ENCODE measurements at regions not wholly inside any gene's neighbourhood (a gene's known extent, or its start where the extent isn't known, plus 50 kb on each side); places are given as distances from the start of the nearest gene placed in this dataset.

GRCh38 chr7:25788961-25789620, 362.9 kb upstream of the NFE2L3 start:
- no peak for TF ChIP-seq EZH2phosphoT487 (IDR thresholded peaks at IDR 0.05; ENCODE audit: low read depth)
- no peak for TF ChIP-seq CTCF (IDR thresholded peaks at IDR 0.05; ENCODE audit: low read depth, low read length)
- H3K27me3 ChIP-seq (ENCODE audit: low read depth, low read length), result no peaks in the 10 kb centered on the region
- H3K4me3 ChIP-seq (ENCODE audit: low read length), result no peak overlapping the region
- H2AFZ ChIP-seq (ENCODE audit: low read depth, low read length), result no peak overlapping the region
- no peaks in the 10 kb centered on the region for H3K79me2 ChIP-seq (ENCODE audit: low read length)
- H3K9ac ChIP-seq (ENCODE audit: low read length), result no peak overlapping the region
- H3K4me1 ChIP-seq (ENCODE audit: low read length), result no peaks in the 10 kb centered on the region
- no peaks in the 10 kb centered on the region for H3K9me3 ChIP-seq (ENCODE audit: insufficient read depth, low read length)
- H3K27ac ChIP-seq (ENCODE audit: low read length), result no peak overlapping the region
- no peaks in the 10 kb centered on the region for H4K20me1 ChIP-seq (ENCODE audit: insufficient read depth, low read length)
- no peak overlapping the region for H3K4me2 ChIP-seq (ENCODE audit: low read length)
- H3K36me3 ChIP-seq (replicated peaks; ENCODE audit: low read depth, low read length), result no peaks in the 10 kb centered on the region

GRCh38 chr7:25789701-25790640, 362.0 kb upstream of the NFE2L3 start:
- TF ChIP-seq CTCF (IDR thresholded peaks at IDR 0.05; ENCODE audit: low read depth, low read length) (no peak), EZH2phosphoT487 (IDR thresholded peaks at IDR 0.05; ENCODE audit: low read depth) (no peak)
- Histone ChIP-seq H4K20me1 (ENCODE audit: insufficient read depth, low read length) (no peaks in the 10 kb centered on the region), H3K9me3 (ENCODE audit: insufficient read depth, low read length) (no peaks in the 10 kb centered on the region), H3K4me1 (ENCODE audit: low read length) (no peaks in the 10 kb centered on the region), H3K36me3 (replicated peaks; ENCODE audit: low read depth, low read length) (no peaks in the 10 kb centered on the region), H3K27me3 (ENCODE audit: low read depth, low read length) (no peaks in the 10 kb centered on the region), H2AFZ (ENCODE audit: low read depth, low read length) (no peak overlapping the region), H3K4me3 (ENCODE audit: low read length) (no peak overlapping the region), H3K79me2 (ENCODE audit: low read length) (no peaks in the 10 kb centered on the region), H3K4me2 (ENCODE audit: low read length) (no peak overlapping the region), H3K9ac (ENCODE audit: low read length) (no peak overlapping the region), H3K27ac (ENCODE audit: low read length) (no peak overlapping the region)

GRCh38 chr7:25790963-25791362, 361.0 kb upstream of the NFE2L3 start:
- Histone ChIP-seq H3K9ac (ENCODE audit: low read length) (no peak overlapping the region), H3K27ac (ENCODE audit: low read length) (no peak overlapping the region), H3K36me3 (replicated peaks; ENCODE audit: low read depth, low read length) (no peaks in the 10 kb centered on the region), H3K4me2 (ENCODE audit: low read length) (no peak overlapping the region), H3K79me2 (ENCODE audit: low read length) (no peaks in the 10 kb centered on the region), H4K20me1 (ENCODE audit: insufficient read depth, low read length) (no peaks in the 10 kb centered on the region), H3K27me3 (ENCODE audit: low read depth, low read length) (no peaks in the 10 kb centered on the region), H3K4me1 (ENCODE audit: low read length) (no peaks in the 10 kb centered on the region), H3K4me3 (ENCODE audit: low read length) (no peak overlapping the region), H2AFZ (ENCODE audit: low read depth, low read length) (no peak overlapping the region), H3K9me3 (ENCODE audit: insufficient read depth, low read length) (no peaks in the 10 kb centered on the region)
- no peak for TF ChIP-seq EZH2phosphoT487 (IDR thresholded peaks at IDR 0.05; ENCODE audit: low read depth)
- TF ChIP-seq CTCF (IDR thresholded peaks at IDR 0.05; ENCODE audit: low read depth, low read length), result no peak

GRCh38 chr7:25792586-25792985, 359.4 kb upstream of the NFE2L3 start:
- TF ChIP-seq EZH2phosphoT487 (IDR thresholded peaks at IDR 0.05; ENCODE audit: low read depth) (no peak), CTCF (IDR thresholded peaks at IDR 0.05; ENCODE audit: low read depth, low read length) (no peak)

More at GRCh38 chr7:25792586-25792985, 359.4 kb upstream of the NFE2L3 start:
- no peak overlapping the region for H2AFZ ChIP-seq (ENCODE audit: low read depth, low read length)
- no peak overlapping the region for H3K4me2 ChIP-seq (ENCODE audit: low read length)
- no peak overlapping the region for H3K27ac ChIP-seq (ENCODE audit: low read length)
- no peak overlapping the region for H3K9ac ChIP-seq (ENCODE audit: low read length)
- no peak overlapping the region for H3K4me3 ChIP-seq (ENCODE audit: low read length)
- no peaks in the 10 kb centered on the region for H3K79me2 ChIP-seq (ENCODE audit: low read length)
- no peaks in the 10 kb centered on the region for H3K36me3 ChIP-seq (replicated peaks; ENCODE audit: low read depth, low read length)
- no peaks in the 10 kb centered on the region for H3K4me1 ChIP-seq (ENCODE audit: low read length)
- no peaks in the 10 kb centered on the region for H4K20me1 ChIP-seq (ENCODE audit: insufficient read depth, low read length)
- H3K9me3 ChIP-seq (ENCODE audit: insufficient read depth, low read length), result no peaks in the 10 kb centered on the region
- no peaks in the 10 kb centered on the region for H3K27me3 ChIP-seq (ENCODE audit: low read depth, low read length)

Data from OCI-LY3 (cell line).